Right lobe of liver (tissue), 4 donors: ENCODE measurements at regions not wholly inside any gene's neighbourhood (a gene's known extent, or its start where the extent isn't known, plus 50 kb on each side); places are given as distances from the start of the nearest gene placed in this dataset.

Source experiments
- CTCF ChIP-seq, 4 donors: fragments of 200-600 bp in 3 of 4; fragments of 450-650 bp in 1 of 4; IDR thresholded peaks; one replicate each; pipeline versions ENCODE4 v1.5.1 to v1.8.0; 2016 to 2022; ENCODE audit warnings: antibody characterized with exemption in 4 of 4, mild to moderate bottlenecking in 2 of 4
- POLR2A ChIP-seq: fragments of 450-650 bp; IDR thresholded peaks from one replicate; pipeline ENCODE4 v1.6.1; 2017; ENCODE audit warnings: antibody characterized with exemption, mild to moderate bottlenecking
- donor health status: DM: no; HTN: no; CAD: no.
- donor health status: DM: no; HTN: no; CAD: no.
- donor health status: DM: no; HTN: yes; CAD: no.

GRCh38 chr2:192735447-192735846 lies 540.7 kb upstream of the TMEFF2 start:
- TF ChIP-seq CTCF (IDR thresholded peaks at IDR 0.05) (no peak), POLR2A (no peak)
